GM18951 (cell line): ENCODE measurements at regions not wholly inside any gene's neighbourhood (a gene's known extent, or its start where the extent isn't known, plus 50 kb on each side); places are given as distances from the start of the nearest gene placed in this dataset.
"Not testable (repeated sequence)": the region's sequence is repeated elsewhere in the genome, so short reads cannot be mapped to it uniquely, and the experiment has no call there.

Experiments
- POLR2A ChIP-seq: IDR thresholded peaks from 4 replicates; pipeline ENCODE4 v1.6.1; 2011; ENCODE audit warnings: mild to moderate bottlenecking; ENCODE audit not compliant: insufficient read length, insufficient read depth; ENCODE audit errors: extremely low read depth
- in situ Hi-C: fragments of 300-500 bp; cut with MboI; formaldehyde crosslinking; loops from one replicate; pipeline ENCODE4 v1.12.0; 2022; ENCODE audit warnings: low sequenced_read_pairs, mixed read lengths, inconsistent platforms; ENCODE audit not compliant: unreplicated experiment

DNA sequence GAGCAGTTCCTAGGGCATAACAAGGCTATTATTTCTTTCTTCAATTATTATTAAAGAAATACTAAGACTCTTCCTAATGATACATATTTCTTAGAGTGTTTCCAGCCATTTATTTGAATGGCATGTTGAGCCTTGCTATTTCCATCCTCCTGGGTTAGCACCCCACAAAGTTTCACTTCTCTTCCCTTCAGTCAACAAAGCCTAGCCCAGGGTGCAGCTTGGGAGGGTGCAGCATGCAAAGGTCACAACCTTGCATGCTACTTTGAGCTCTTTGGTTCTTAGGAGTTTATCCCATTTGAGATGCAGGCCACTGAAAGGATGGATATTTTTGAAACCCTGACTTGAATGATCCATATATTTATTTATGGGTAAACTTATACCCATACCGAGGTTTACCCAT lies 454.4 kb upstream of the MEIS1 start:
- in situ Hi-C loops = no loop called here
- no peak for TF ChIP-seq POLR2A

DNA sequence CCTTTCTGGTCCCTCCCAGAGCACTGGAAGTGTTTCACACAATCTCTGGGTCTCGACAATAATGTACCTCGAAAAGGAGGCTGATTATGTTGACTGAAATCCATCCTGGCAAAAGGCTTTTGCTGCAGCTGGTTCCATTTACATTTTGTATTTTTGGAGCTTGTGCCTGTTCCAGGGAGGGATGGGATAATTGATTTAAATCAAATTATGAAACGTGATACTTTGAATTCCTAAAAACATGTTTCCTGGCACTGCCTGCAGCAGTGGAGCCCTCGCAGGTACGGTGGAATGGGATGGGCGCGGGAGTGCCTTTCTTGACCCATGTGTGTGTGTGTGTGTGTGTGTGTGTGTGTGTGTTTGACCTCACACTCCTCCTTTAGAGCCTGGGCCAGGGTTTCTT lies 455.5 kb upstream of the MEIS1 start:
- no peak for TF ChIP-seq POLR2A
- in situ Hi-C loops = no loop called here

DNA sequence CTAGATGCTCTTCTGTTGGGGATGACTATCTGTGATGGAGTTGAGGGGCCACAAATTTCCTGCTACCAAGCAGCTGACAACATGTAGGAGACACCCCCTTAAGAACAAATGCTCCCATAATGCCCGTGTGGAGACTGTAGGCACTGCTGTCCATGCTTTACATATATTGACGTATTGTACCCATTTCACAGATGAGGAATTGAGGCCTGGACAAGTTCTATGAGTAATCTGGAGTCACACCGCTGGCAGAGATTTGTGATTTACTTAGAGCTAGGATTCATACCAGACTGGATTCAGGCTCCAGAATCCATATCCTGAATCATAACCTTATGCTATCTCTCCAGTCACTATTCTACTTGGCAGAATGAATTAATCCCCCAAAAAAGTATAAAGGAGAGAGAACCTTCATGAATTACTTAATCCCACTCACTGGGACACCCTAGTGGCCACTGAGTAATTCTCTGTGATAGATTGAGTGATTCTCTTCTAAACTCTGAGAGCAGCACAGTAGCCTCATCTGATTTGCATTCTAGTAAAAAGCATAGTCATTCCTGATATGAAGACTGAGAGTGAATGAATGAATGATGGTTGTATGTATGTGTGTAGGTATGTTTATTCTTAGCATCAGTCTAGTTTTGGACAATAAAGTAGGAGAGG lies 460.7 kb upstream of the MEIS1 start:
- in situ Hi-C loops = no loop called here
- no peak for TF ChIP-seq POLR2A

DNA sequence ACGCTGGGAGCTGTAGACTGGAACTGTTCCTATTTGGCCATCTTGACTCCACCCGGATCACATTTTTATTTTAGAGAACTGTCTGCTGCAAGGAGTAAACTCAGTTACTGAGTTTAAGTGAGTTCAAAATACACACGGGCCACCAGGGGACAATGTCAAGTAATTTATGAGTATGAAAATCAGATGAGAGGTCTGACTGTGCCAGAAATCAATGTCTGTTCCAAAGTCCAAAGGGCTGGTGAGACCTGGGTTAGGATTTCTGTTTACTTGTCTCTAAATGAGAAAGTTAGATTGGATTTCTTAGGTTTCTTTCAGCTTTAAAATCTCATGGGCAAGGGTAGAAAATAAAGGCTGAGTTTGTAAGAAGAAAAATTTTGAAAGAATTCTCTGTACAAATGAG lies 465.8 kb upstream of the MEIS1 start:
- in situ Hi-C loops = no loop called here
- TF ChIP-seq POLR2A = no peak

- in situ Hi-C loops = not testable (repeated sequence)
Measured at GRCh38 chr2:65963303-65963702, 471.6 kb upstream of the MEIS1 start.

- in situ Hi-C loops = no loop called here
- no peak for TF ChIP-seq POLR2A
Measured at GRCh38 chr2:65960953-65961352, 474.0 kb upstream of the MEIS1 start.

GRCh38 chr2:65957886-65958285 lies 477.0 kb upstream of the MEIS1 start:
- TF ChIP-seq POLR2A = no peak

DNA sequence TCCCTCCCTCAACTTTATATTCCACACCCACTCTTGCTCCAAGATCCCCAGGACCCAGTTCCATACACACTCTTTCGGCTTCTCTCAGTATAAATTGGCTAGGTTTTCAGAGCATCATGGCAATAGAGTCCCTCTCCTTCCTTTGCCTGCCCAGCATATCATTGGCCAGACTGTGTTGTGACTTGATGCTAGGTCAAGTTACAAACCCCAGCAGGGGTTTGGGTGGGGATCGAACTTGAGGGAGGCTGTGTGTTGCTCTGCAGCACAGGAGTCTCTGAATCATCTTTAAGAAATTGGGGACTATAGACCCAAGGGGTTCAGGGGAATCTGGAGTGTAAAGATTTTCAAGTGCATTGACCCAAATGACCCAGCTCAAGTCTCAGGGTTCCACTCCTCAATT lies 477.5 kb upstream of the MEIS1 start:
- no peak for TF ChIP-seq POLR2A
- in situ Hi-C loops = no loop called here

More at GRCh38 chr2:65957886-65958285, 477.0 kb upstream of the MEIS1 start:
- in situ Hi-C loops = no loop called here

DNA sequence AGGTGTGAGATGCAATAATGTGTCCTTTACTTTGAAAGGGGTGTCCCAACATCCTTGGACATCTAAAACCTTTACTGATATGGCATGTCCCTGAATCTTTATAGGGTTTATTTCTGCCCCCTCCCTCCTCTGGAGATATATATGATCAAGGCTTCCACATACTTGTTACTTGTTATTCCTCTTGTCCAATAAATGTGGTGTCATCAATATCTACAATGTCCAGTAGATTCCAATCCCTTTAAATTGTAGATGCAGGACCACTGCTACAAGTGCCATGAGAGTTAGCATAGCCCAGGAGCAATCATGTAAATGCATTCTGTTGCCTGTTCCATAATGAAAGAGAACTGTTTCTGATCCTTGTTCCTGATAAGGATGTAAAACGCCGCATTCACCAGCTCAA lies 479.7 kb upstream of the MEIS1 start:
- TF ChIP-seq POLR2A = no peak
- in situ Hi-C loops = no loop called here

- in situ Hi-C loops = no loop called here
- no peak for TF ChIP-seq POLR2A
Measured at GRCh38 chr2:65952966-65953761, 481.8 kb upstream of the MEIS1 start.

DNA sequence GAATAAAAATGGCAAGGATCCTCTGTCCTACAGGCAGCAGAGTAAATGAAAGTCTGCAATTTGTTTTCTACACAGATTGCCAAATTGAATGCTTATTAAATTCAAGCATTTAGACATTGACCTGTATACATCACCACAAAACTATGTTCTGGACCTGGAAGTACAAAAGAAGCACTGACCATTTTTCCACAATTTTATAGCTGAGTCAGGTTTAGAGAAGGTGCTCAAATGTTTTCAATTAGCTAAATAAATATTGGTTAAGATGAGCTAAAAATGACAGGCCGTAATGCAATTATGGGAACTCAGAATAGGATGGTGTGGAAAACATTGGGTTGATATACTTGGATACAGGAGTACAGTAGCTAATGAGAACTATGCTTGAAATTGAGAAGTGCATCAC lies 490.7 kb upstream of the MEIS1 start:
- in situ Hi-C loops = no loop called here
- TF ChIP-seq POLR2A = no peak

DNA sequence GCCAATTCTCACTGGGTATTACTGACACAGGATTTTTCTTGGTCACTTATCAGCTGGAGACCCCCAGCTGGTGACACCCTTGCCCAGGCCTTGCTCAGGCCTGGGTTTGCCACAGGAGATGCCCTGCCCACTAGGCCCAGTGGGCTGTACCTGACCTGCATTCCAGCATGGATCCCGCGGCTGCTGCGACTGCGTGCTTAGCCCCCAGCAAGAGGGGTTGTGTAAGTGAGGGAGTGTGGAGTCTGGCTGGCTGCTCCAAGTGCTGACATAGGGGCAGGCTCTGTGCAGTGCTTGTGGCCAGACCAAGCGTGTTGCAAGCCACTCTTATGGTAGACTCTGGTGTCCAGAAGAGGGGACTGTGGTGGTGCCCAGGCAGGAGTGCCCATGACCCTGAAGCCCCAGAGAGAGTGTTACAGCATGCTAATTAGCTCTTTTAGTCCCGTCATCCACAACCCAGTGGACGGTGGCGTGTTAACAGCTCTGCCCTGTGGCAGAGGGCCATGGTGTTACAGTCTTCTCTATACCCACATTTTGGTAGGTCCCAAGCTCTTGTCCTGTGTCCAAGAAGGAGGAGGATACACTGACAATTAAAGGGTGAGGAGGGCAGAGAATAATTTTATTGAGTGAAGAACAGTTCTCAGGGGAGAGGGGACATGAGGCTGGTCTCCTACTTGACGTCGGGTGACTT lies 491.7 kb upstream of the MEIS1 start:
- TF ChIP-seq POLR2A = no peak
- in situ Hi-C loops = no loop called here

- in situ Hi-C loops = no loop called here
- no peak for TF ChIP-seq POLR2A
Measured at GRCh38 chr2:65940856-65941255, 494.1 kb upstream of the MEIS1 start.

- in situ Hi-C loops = no loop called here
Measured at GRCh38 chr2:65939687-65940086, 495.2 kb upstream of the MEIS1 start.

More at GRCh38 chr2:65939687-65940086, 495.2 kb upstream of the MEIS1 start:
- TF ChIP-seq POLR2A = no peak
